SK-N-SH (cell line): ENCODE measurements at regions not wholly inside any gene's neighbourhood (a gene's known extent, or its start where the extent isn't known, plus 50 kb on each side); places are given as distances from the start of the nearest gene placed in this dataset.

ENCODE experiments used
- CTCF ChIA-PET: fragments of 300-600, 350-600 bp; formaldehyde crosslinking; extraction: SDS; loops from one replicate; lab custom pipeline; 2021; lab: Yijun Ruan, JAX
- POLR2A ChIA-PET: fragments of 350-600 bp; sonication (Branson Sonifier 250); formaldehyde crosslinking; extraction: SDS; loops from one replicate; lab custom pipeline; 2020; ENCODE audit warnings: antibody characterized with exemption, inconsistent platforms; lab: Yijun Ruan, JAX
- DNase-seq: peaks from one replicate; pipeline ENCODE4 v3.0.0; 2012
- H2AFZ ChIP-seq: fragments of 200-600 bp; sonication (generic); 2 replicates; pipeline ENCODE4 v1.8.1; 2016; ENCODE audit warnings: antibody characterized with exemption, mild to moderate bottlenecking, low read depth
- H3F3A ChIP-seq: fragments of 200-600 bp; sonication (generic); replicated peaks from 2 replicates; pipeline ENCODE3; 2016; ENCODE audit warnings: antibody characterized with exemption, mild to moderate bottlenecking; ENCODE audit not compliant: insufficient read depth
- H3K27ac ChIP-seq, 2 experiments: fragments of 200-500 bp in 1 of 2; fragments of 200-600 bp in 1 of 2; sonication (Bioruptor generic) in 1 of 2; sonication (generic), shearing (Covaris generic) in 1 of 2; 2 replicates each; pipeline versions ENCODE4 v1.5.1 to v1.6.1; 2014 to 2016; ENCODE audit warnings: low read depth in 2 of 2, inconsistent platforms in 1 of 2, low read length in 1 of 2, mild to moderate bottlenecking in 1 of 2, mixed read lengths in 1 of 2
- H3K27me3 ChIP-seq: fragments of 200-600 bp; sonication (generic), shearing (Covaris generic); 2 replicates; pipeline ENCODE4 v1.6.1; 2016; ENCODE audit warnings: mixed run types; ENCODE audit not compliant: insufficient read depth
- H3K36me3 ChIP-seq, 2 experiments: fragments of 200-500 bp in 1 of 2; fragments of 200-600 bp in 1 of 2; sonication (Bioruptor generic) in 1 of 2; sonication (generic) in 1 of 2; replicated peaks in 1 of 2; 2 replicates each; pipeline versions ENCODE3 to v1.5.1; 2014 to 2016; ENCODE audit warnings: low read length in 1 of 2, mild to moderate bottlenecking in 1 of 2; ENCODE audit not compliant: insufficient read depth in 2 of 2, control insufficient read depth in 1 of 2
- H3K4me1 ChIP-seq, 2 experiments: fragments of 200-500 bp in 1 of 2; fragments of 200-600 bp in 1 of 2; sonication (Bioruptor generic) in 1 of 2; sonication (generic), shearing (Covaris generic) in 1 of 2; 2 replicates each; pipeline versions ENCODE4 v1.5.1 to v1.6.1; 2014 to 2016; ENCODE audit warnings: low read depth in 1 of 2, low read length in 1 of 2, mixed run types in 1 of 2; ENCODE audit not compliant: insufficient read depth in 2 of 2, control insufficient read depth in 1 of 2
- H3K4me2 ChIP-seq: fragments of 200-600 bp; sonication (generic), shearing (Covaris generic); 2 replicates; pipeline ENCODE4 v1.6.1; 2017; ENCODE audit warnings: mixed run types
- H3K4me3 ChIP-seq, 2 experiments: fragments of 200-500 bp in 1 of 2; fragments of 200-600 bp in 1 of 2; sonication (Bioruptor generic) in 1 of 2; sonication (generic), shearing (Covaris generic) in 1 of 2; 2 replicates each; pipeline versions ENCODE4 v1.5.1 to v1.8.1; 2014 to 2016; ENCODE audit warnings: low read depth in 2 of 2, inconsistent platforms in 1 of 2, low read length in 1 of 2, mild to moderate bottlenecking in 1 of 2, mixed read lengths in 1 of 2, moderate library complexity in 1 of 2
- H3K79me2 ChIP-seq: fragments of 200-600 bp; sonication (generic); 2 replicates; pipeline ENCODE4 v1.8.1; 2017; ENCODE audit warnings: mild to moderate bottlenecking; ENCODE audit not compliant: insufficient read depth
- H3K9ac ChIP-seq: fragments of 200-600 bp; sonication (generic); 2 replicates; pipeline ENCODE4 v1.6.1; 2017; ENCODE audit warnings: mixed run types
- H3K9me2 ChIP-seq: fragments of 200-600 bp; sonication (generic); 2 replicates; pipeline ENCODE4 v1.6.1; 2017; ENCODE audit warnings: mixed run types
- H3K9me3 ChIP-seq: fragments of 200-600 bp; sonication (generic); 2 replicates; pipeline ENCODE4 v1.6.1; 2017; ENCODE audit warnings: mixed run types, mild to moderate bottlenecking, moderate library complexity
- H4K20me1 ChIP-seq: fragments of 200-600 bp; sonication (generic); 2 replicates; pipeline ENCODE4 v1.6.1; 2017; ENCODE audit warnings: mild to moderate bottlenecking, mixed run types; ENCODE audit not compliant: insufficient read depth
- ELF1 ChIP-seq: IDR thresholded peaks from 2 replicates; pipeline ENCODE4 v1.4.0; 2012
- EZH2phosphoT487 ChIP-seq: fragments of 200-600 bp; sonication (generic); IDR thresholded peaks from 2 replicates; pipeline ENCODE4 v1.6.1; 2017; ENCODE audit warnings: low read depth, mixed run types, mild to moderate bottlenecking, antibody characterized with exemption, moderate library complexity, borderline replicate concordance
- FOSL2 ChIP-seq: IDR thresholded peaks from 2 replicates; pipeline ENCODE4 v1.4.0; 2012; ENCODE audit warnings: low read depth, mild to moderate bottlenecking, moderate library complexity, borderline replicate concordance
- GABPA ChIP-seq: IDR thresholded peaks from 2 replicates; pipeline ENCODE4 v1.4.0; 2012; ENCODE audit warnings: low read depth, mild to moderate bottlenecking
- JUND ChIP-seq: IDR thresholded peaks from 2 replicates; pipeline ENCODE4 v1.4.0; 2012
- MEF2A ChIP-seq: IDR thresholded peaks from 2 replicates; pipeline ENCODE4 v1.4.0; 2012; ENCODE audit warnings: low read depth, borderline replicate concordance
- MXI1 ChIP-seq: IDR thresholded peaks from 2 replicates; pipeline ENCODE4 v1.6.1; 2012; ENCODE audit warnings: mild to moderate bottlenecking, low read depth, low read length, improper control_type of control experiment
- NFIC ChIP-seq: IDR thresholded peaks from 2 replicates; pipeline ENCODE4 v1.4.0; 2012; ENCODE audit warnings: borderline replicate concordance
- NRF1 ChIP-seq: IDR thresholded peaks from 2 replicates; pipeline ENCODE4 v1.6.1; 2012; ENCODE audit warnings: low read depth, mild to moderate bottlenecking, low read length
- POLR2AphosphoS5 ChIP-seq: IDR thresholded peaks from 2 replicates; pipeline ENCODE4 v1.6.1; 2012; ENCODE audit warnings: low read depth, low read length
- RFX5 ChIP-seq: IDR thresholded peaks from 2 replicates; pipeline ENCODE4 v1.6.1; 2012; ENCODE audit warnings: mild to moderate bottlenecking, improper control_type of control experiment, low read length
- RXRA ChIP-seq: IDR thresholded peaks from 2 replicates; pipeline ENCODE4 v1.4.0; 2012; ENCODE audit warnings: low read depth, mild to moderate bottlenecking, borderline replicate concordance
- TAF1 ChIP-seq: IDR thresholded peaks from 2 replicates; pipeline ENCODE4 v1.6.1; 2012; ENCODE audit warnings: low read depth, mild to moderate bottlenecking, low read length, moderate library complexity, borderline replicate concordance
- TCF12 ChIP-seq: IDR thresholded peaks from 2 replicates; pipeline ENCODE4 v1.4.0; 2012
- ZBTB33 ChIP-seq: IDR thresholded peaks from 2 replicates; pipeline ENCODE4 v1.4.0; 2012; ENCODE audit warnings: low read depth, borderline replicate concordance
- WGBS: methylation state at CpG from one replicate; pipeline ENCODE4 v1.1.6; 2017; ENCODE audit warnings: low lambda C conversion rate; 5-methylcytosine and 5-hydroxymethylcytosine counted together
- TF ChIP-seq, protein P1 (sequence below): fragments of 200-600 bp; sonication (generic); IDR thresholded peaks from 2 replicates; pipeline ENCODE4 v1.6.1; 2017; ENCODE audit warnings: antibody characterized with exemption, mild to moderate bottlenecking, moderate library complexity

- TF ChIP-seq, protein P1, sequence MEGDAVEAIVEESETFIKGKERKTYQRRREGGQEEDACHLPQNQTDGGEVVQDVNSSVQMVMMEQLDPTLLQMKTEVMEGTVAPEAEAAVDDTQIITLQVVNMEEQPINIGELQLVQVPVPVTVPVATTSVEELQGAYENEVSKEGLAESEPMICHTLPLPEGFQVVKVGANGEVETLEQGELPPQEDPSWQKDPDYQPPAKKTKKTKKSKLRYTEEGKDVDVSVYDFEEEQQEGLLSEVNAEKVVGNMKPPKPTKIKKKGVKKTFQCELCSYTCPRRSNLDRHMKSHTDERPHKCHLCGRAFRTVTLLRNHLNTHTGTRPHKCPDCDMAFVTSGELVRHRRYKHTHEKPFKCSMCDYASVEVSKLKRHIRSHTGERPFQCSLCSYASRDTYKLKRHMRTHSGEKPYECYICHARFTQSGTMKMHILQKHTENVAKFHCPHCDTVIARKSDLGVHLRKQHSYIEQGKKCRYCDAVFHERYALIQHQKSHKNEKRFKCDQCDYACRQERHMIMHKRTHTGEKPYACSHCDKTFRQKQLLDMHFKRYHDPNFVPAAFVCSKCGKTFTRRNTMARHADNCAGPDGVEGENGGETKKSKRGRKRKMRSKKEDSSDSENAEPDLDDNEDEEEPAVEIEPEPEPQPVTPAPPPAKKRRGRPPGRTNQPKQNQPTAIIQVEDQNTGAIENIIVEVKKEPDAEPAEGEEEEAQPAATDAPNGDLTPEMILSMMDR, result no peak
- TF ChIP-seq ELF1 (no peak), POLR2AphosphoS5 (no peak), JUND (no peak), GABPA (no peak), TCF12 (no peak)
Measured at GRCh38 chr20:55919956-55920355, 85.4 kb downstream of the CBLN4 start (continued).

- Histone ChIP-seq H3K36me3 (no peaks in the 10 kb centered on the region), H3K27me3 (no peaks in the 10 kb centered on the region), H3K9me2 (no peaks in the 10 kb centered on the region), H3K27ac (no peak overlapping the region), H4K20me1 (no peaks in the 10 kb centered on the region), H2AFZ (no peak overlapping the region), H3K4me1 (no peaks in the 10 kb centered on the region), H3K9ac (no peak overlapping the region), H3K4me3 (no peak overlapping the region), H3F3A (no peaks in the 10 kb centered on the region), H3K4me2 (no peak overlapping the region), H3K9me3 (no peaks in the 10 kb centered on the region), H3K79me2 (no peaks in the 10 kb centered on the region)
- ChIA-PET CTCF (no interaction called here), POLR2A (no interaction called here)
- DNase-seq, result no peak
- 0% methylated on average over 1 of the region's 1 CpG for WGBS
- no peak for TF ChIP-seq MEF2A
- TF ChIP-seq RFX5, result no peak
- no peak for TF ChIP-seq MXI1
- TF ChIP-seq NRF1, result no peak
- TF ChIP-seq TAF1, result no peak
- no peak for TF ChIP-seq NFIC
- TF ChIP-seq ZBTB33, result no peak
- no peak for TF ChIP-seq JUND
- TF ChIP-seq EZH2phosphoT487, result no peak
- no peak for TF ChIP-seq FOSL2
- TF ChIP-seq, protein P1, result no peak
- TF ChIP-seq RXRA, result no peak
Measured at GRCh38 chr20:55919319-55919718, 86.0 kb downstream of the CBLN4 start.
